Gastrocnemius medialis (tissue), 4 donors: ENCODE measurements at regions not wholly inside any gene's neighbourhood (a gene's known extent, or its start where the extent isn't known, plus 50 kb on each side); places are given as distances from the start of the nearest gene placed in this dataset.
"Not testable (repeated sequence)": the region's sequence is repeated elsewhere in the genome, so short reads cannot be mapped to it uniquely, and the experiment has no call there.

Source experiments
- ATAC-seq, 2 donors: fragments of 150-250 bp; one replicate each; pipeline ENCODE4 v1.9.1; 2016
- DNase-seq, 2 donors: peaks; one replicate each; pipeline ENCODE4 v3.0.0-alpha.2; 2019
- H3K27ac ChIP-seq, 4 donors: fragments of 200-600 bp; sonication (generic); 1 replicate in 1 of 4; 2 replicates in 3 of 4; pipeline ENCODE4 v1.5.1; 2016 to 2018; ENCODE audit warnings: mild to moderate bottlenecking in 2 of 4, moderate library complexity in 1 of 4
- H3K27me3 ChIP-seq, 3 donors: fragments of 200-600 bp; sonication (generic) in 2 of 3; 1 replicate in 1 of 3; 2 replicates in 2 of 3; pipeline versions ENCODE4 v1.5.1 to v1.6.0; 2016 to 2019; ENCODE audit warnings: mild to moderate bottlenecking in 1 of 3, moderate library complexity in 1 of 3
- H3K36me3 ChIP-seq, 2 donors: fragments of 200-600 bp; sonication (generic) in 1 of 2; one replicate each; pipeline ENCODE4 v1.5.1; 2017 to 2018
- H3K4me1 ChIP-seq, 2 donors: fragments of 200-600 bp; sonication (generic) in 1 of 2; one replicate each; pipeline ENCODE4 v1.5.1; 2016 to 2017; ENCODE audit warnings: mild to moderate bottlenecking in 2 of 2
- H3K4me3 ChIP-seq, 4 donors: fragments of 200-600 bp; sonication (generic) in 3 of 4; 1 replicate in 1 of 4; 2 replicates in 3 of 4; pipeline ENCODE4 v1.5.1; 2016 to 2019; ENCODE audit warnings: mild to moderate bottlenecking in 2 of 4
- H3K9me3 ChIP-seq, 3 donors: fragments of 200-600 bp; sonication (generic) in 2 of 3; 1 replicate in 1 of 3; 2 replicates in 2 of 3; pipeline ENCODE4 v1.5.1; 2016 to 2019
- POLR2A ChIP-seq, 2 donors: fragments of 450-650 bp; IDR thresholded peaks; one replicate each; pipeline ENCODE4 v1.6.1; 2017; ENCODE audit warnings: antibody characterized with exemption in 2 of 2, mild to moderate bottlenecking in 2 of 2, moderate library complexity in 2 of 2
- in situ Hi-C, 4 donors: fragments of 200-750 bp; cut with MboI; loops; one replicate each; pipeline versions ENCODE4 v1.15.0 to v1.8.0; 2017; ENCODE audit warnings: low sequenced_read_pairs in 4 of 4
- intact Hi-C: fragments of 100-400 bp; cut with DNase I; formaldehyde crosslinking; loops from one replicate; pipeline ENCODE4 v1.15.1; 2023; ENCODE audit warnings: low total_unique reads
- TF ChIP-seq, protein P1 (sequence below), 5 experiments: fragments of 450-650 bp in 3 of 5; fragments of 200-600 bp in 2 of 5; sonication (generic) in 2 of 5; IDR thresholded peaks in 4 of 5; conservative IDR thresholded peaks in 1 of 5; 1 replicate in 4 of 5; 2 replicates in 1 of 5; pipeline ENCODE4 v1.5.1; 2016 to 2019; ENCODE audit warnings: antibody characterized with exemption in 5 of 5, mild to moderate bottlenecking in 3 of 5, moderate library complexity in 3 of 5

DNA sequence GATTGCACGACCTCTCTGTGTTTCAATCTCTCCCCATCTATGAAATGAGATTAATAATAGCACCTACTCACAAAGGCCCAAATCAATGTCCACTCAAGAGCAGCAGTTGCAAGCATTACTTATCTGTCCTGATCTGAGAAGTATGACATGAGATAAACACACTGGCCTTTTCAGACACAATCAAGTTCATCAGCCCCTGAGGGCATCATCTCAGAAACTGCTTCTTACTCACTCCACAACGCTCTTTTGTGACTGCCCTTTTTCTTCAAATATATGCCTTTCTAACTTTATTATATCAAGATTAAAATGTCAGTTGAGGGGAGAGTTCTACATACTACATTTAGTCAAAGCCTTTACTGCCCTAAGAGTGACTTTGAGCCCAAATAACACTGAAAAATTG, 371.9 kb upstream of the SPAG17 start:
- TF ChIP-seq, protein P1, sequence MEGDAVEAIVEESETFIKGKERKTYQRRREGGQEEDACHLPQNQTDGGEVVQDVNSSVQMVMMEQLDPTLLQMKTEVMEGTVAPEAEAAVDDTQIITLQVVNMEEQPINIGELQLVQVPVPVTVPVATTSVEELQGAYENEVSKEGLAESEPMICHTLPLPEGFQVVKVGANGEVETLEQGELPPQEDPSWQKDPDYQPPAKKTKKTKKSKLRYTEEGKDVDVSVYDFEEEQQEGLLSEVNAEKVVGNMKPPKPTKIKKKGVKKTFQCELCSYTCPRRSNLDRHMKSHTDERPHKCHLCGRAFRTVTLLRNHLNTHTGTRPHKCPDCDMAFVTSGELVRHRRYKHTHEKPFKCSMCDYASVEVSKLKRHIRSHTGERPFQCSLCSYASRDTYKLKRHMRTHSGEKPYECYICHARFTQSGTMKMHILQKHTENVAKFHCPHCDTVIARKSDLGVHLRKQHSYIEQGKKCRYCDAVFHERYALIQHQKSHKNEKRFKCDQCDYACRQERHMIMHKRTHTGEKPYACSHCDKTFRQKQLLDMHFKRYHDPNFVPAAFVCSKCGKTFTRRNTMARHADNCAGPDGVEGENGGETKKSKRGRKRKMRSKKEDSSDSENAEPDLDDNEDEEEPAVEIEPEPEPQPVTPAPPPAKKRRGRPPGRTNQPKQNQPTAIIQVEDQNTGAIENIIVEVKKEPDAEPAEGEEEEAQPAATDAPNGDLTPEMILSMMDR (IDR thresholded peaks at IDR 0.05 in 4 of 5, conservative IDR thresholded peaks at IDR 0.05 in 1 of 5): no peak
- TF ChIP-seq POLR2A (IDR thresholded peaks at IDR 0.05): no peak
- no peaks in the 10 kb centered on the region for H3K36me3 ChIP-seq
- DNase-seq: no peak
- no peaks in the 10 kb centered on the region for H3K9me3 ChIP-seq
- ATAC-seq: no peak
- no peak overlapping the region for H3K27ac ChIP-seq
- intact Hi-C loops: no loop called here
- H3K27me3 ChIP-seq: no peaks in the 10 kb centered on the region
- no peak overlapping the region for H3K4me3 ChIP-seq
- in situ Hi-C loops: no loop called here
- no peaks in the 10 kb centered on the region for H3K4me1 ChIP-seq

DNA sequence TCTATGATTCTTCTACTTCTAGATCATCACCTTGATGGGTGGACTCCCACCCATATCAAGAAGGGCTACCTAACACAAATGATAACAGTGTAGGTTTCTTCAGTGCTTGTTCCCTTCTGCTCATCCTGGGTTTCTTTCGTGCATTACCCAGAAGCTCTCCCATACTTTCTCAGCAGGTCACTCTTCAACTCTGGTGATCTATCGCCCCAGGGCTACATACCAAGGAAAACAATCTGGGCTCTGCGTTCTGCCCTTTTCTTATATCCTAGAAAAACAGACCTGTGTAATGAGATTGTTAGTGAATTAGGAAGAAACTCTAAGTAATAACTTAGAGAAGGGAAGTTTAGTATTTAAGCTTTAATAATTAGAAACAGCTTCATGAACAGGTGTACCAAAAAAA, 370.6 kb upstream of the SPAG17 start:
- no peak overlapping the region for H3K4me3 ChIP-seq
- in situ Hi-C loops: no loop called here
- no peaks in the 10 kb centered on the region for H3K36me3 ChIP-seq
- no peak overlapping the region for H3K27ac ChIP-seq
- no peaks in the 10 kb centered on the region for H3K4me1 ChIP-seq
- H3K9me3 ChIP-seq: no peaks in the 10 kb centered on the region
- TF ChIP-seq POLR2A (IDR thresholded peaks at IDR 0.05): no peak
- TF ChIP-seq, protein P1 (IDR thresholded peaks at IDR 0.05 in 4 of 5, conservative IDR thresholded peaks at IDR 0.05 in 1 of 5): no peak
- ATAC-seq: no peak
- DNase-seq: no peak
- no peaks in the 10 kb centered on the region for H3K27me3 ChIP-seq
- intact Hi-C loops: no loop called here

DNA sequence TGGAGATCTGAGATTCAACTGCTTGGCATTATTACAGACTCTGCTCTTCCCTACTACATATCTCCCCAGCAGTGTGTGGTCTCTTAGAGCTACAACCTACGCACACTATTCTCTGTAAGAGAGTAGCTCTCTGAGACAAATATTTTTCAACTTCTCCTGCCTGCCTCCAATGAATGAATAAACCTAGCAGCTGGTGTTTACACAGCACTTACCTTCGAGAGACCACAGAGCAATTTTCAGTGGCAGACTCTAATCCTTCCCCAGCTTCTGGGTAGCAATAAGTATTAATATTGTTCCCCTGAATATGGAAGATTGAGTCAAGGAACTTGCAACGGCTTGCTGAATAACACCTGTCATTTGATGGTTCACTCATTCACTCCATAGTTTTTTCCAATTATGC, 350.9 kb upstream of the SPAG17 start:
- Histone ChIP-seq H3K27me3 (no peaks in the 10 kb centered on the region), H3K36me3 (no peaks in the 10 kb centered on the region), H3K9me3 (no peaks in the 10 kb centered on the region), H3K4me1 (no peaks in the 10 kb centered on the region), H3K4me3 (no peak overlapping the region), H3K27ac (no peak overlapping the region)
- in situ Hi-C loops (no loop called here), intact Hi-C loops (no loop called here)
- DNase-seq (no peak), ATAC-seq (no peak)
- TF ChIP-seq, protein P1 (IDR thresholded peaks at IDR 0.05 in 4 of 5, conservative IDR thresholded peaks at IDR 0.05 in 1 of 5): no peak
- TF ChIP-seq POLR2A (IDR thresholded peaks at IDR 0.05): no peak

DNA sequence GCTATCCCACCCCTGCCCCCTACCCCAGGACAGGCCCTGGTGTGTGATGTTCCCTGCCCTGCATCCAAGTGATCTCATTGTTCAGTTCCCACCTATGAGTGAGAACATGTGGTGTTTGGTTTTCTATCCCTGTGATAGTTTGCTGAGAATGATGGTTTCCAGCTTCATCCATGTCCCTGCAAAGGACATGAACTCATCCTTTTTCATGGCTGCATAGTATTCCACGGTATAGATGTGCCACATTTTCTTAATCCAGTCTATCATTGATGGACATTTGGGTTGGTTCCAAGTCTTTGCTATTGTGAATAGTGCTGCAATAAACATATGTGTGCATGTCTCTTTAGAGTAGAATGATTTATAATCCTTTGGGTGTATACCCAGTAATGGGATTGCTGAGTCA, 326.9 kb upstream of the SPAG17 start:
- ATAC-seq, intact Hi-C loops, DNase-seq, H3K9me3 ChIP-seq, H3K36me3 ChIP-seq, in situ Hi-C loops, H3K4me3 ChIP-seq, H3K27me3 ChIP-seq, H3K27ac ChIP-seq, H3K4me1 ChIP-seq: not testable (repeated sequence)

DNA sequence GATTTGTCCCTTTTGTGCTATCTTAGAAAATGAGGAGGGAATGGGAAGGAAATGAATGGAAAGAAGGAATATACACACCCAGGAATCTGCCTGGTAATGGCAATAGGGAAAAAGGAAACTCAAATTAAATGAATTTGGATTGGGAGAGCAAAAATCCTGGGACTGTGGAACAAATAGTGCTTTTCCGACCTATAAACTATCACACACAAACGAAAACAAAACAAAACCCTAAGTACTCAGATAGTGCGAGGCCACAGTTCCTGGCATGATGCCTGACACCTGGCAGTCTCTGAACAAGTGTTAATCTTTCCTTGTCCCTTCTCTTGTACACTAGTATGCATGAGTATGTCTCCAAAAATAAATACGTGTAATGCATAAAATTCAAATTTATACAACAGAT, 319.8 kb upstream of the SPAG17 start:
- peaks cover 28 to 31% of the 10 kb centered on the region in 2 donors for H3K4me1 ChIP-seq
- no peaks in the 10 kb centered on the region for H3K9me3 ChIP-seq
- no peak for TF ChIP-seq POLR2A (IDR thresholded peaks at IDR 0.05)
- TF ChIP-seq, protein P1 (IDR thresholded peaks at IDR 0.05 in 4 of 5, conservative IDR thresholded peaks at IDR 0.05 in 1 of 5): no peak
- no peaks in the 10 kb centered on the region for H3K27me3 ChIP-seq
- H3K27ac ChIP-seq: peak overlapping the region; percentile 67 to 85 (median 76)
- peak; percentile 86 to 87 for DNase-seq
- no peaks in the 10 kb centered on the region for H3K36me3 ChIP-seq
- H3K4me3 ChIP-seq: peak overlapping the region in 2 of 4 donors; percentile 9 to 17
- peak; percentile 98 to 99 for ATAC-seq
- in situ Hi-C loops: no loop called here
- intact Hi-C loops: loop anchor here (10.0 kb wide), 1 partner anchor 110 kb away; no protein-coding TSS in a partner anchor
